A172 (cell line): ENCODE measurements at regions not wholly inside any gene's neighbourhood (a gene's known extent, or its start where the extent isn't known, plus 50 kb on each side); places are given as distances from the start of the nearest gene placed in this dataset.
"Not testable (repeated sequence)": the region's sequence is repeated elsewhere in the genome, so short reads cannot be mapped to it uniquely, and the experiment has no call there.

Experiments
- DNase-seq: peaks from one replicate; pipeline ENCODE4 v3.0.0-alpha.2; 2015; ENCODE audit warnings: low spot score

DNA sequence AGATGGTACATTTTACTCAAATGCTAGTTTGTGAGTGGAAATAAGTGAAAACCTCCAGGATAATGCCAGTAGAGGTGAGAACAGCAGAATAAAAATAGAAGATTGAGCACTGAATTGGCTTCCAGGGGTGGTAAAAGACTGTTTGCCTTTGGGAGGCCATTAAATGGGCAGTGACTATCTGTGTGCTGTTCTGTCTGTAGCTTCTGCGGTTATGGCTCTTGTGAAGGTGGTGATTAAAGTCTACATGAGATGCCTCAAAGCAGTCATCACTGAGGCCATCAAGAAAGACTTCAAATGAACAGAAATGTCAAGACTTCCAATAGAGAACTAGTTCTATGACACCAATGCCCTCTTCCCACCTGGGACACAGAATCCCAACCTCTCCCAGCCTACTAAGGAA is 108.8 kb downstream of the EFHB start:
- no peak for DNase-seq

DNA sequence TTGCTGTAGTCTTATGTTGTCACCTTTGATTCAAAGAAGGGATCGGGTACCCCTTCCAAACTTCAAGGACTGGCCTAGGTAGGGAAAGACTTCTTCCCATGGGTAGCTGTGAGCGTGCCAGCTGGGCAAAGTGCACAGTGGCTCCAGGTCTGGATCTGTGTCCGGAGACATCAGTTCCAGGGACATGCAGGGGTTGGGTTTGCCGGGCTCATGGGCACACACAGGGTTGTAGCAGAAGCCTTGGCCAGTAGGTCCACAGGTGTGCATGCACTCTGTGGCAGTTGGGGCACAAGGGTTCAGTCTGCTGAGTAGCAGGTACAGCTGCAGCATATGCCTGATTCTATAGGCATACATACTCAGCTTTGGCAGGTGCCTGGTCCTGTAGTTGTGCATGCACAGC is 111.2 kb downstream of the EFHB start:
- DNase-seq, result no peak

DNA sequence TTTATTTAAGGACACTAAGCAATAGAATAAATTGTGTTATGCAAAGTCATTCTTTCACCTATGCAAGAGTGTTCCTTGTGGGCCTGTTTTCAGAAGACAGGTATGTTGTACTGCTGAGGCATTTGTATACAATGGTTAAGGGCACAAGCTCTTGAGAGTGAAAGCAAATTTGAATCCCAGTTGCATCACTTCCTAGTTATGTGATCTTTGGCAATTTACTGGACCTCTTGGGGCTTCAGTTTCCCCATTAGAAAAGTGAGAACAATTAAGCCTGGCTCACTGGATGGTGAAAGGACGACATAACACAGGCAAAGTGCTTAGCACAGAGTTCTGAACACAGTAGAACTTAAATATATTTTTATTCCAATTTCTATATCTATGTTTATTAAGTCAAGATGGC is 117.4 kb downstream of the EFHB start:
- DNase-seq, result no peak

DNA sequence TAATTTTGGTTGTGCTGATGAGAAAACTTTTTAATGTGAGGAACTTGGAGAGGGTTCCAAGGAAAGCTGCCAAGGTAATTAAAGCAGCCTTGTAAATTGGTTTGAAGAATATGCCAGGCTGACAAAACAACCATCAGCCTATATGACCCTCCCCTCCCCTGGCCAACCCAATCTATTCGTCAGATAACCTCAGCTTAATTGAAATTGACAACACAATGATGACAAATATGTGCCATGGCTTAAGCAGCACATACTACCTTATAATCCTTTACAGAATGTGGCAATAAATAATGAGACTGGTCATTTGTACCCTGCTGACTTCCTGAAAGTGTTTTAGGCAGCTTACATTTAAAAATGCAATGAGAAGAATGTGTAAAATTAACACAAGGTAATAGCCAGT is 118.2 kb downstream of the EFHB start:
- no peak for DNase-seq

DNA sequence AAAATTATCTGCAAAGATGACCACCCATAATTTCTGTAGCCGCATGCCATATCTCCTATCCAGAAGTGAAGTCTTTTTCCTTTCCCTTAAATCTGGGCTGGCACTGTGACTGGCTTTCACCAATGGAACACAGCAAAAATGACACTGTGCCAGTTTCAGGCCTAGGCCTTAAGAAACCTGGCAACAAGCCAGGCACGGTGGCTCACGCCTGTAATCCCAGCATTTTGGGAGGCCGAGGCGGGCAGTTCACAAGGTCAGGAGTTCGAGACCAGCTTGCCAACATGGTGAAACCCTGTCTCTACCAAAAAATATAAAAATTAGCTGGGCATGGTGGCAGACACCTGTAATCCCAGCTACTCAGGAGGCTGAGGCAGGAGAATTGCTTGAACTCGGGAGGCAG is 120.3 kb downstream of the EFHB start:
- not testable (repeated sequence) for DNase-seq

DNA sequence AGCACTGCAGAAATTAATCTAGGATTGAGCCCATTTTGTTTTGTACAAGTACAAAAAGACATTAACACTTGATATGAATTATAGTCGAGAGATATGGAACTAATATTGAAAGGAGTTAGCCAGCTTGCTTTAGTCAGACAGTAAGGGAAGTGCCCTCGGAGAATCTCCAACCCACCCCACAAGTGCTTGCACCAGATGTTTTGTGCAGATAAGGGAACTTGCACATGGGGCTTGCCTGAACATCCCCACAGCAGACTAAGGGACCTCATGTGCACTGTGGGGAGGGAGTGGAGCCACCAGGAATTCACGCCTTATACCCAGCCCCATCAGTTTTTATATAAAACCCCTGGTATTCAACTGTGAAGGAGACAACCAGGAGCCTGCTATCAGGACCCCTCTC is 122.3 kb downstream of the EFHB start:
- DNase-seq, result no peak

DNA sequence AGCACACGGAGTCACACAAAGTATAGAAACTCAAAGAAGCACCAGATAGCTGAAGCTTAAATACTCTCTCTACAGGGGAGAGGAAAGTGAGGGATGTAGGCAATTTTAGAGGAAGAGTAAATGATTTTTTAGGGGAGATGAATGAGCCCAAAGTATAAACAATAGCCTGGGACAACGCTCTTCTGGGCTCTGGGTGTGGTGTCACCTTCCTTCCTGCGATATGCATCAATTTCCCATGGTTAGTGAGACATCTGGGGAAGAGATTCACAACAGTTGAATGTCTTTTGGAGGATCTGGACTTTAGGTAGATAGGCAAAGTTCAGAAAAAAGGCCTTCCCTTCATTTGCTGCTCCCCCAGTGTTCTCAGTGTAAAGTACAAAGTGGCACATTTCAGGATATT is 125.2 kb downstream of the EFHB start:
- no peak for DNase-seq

DNA sequence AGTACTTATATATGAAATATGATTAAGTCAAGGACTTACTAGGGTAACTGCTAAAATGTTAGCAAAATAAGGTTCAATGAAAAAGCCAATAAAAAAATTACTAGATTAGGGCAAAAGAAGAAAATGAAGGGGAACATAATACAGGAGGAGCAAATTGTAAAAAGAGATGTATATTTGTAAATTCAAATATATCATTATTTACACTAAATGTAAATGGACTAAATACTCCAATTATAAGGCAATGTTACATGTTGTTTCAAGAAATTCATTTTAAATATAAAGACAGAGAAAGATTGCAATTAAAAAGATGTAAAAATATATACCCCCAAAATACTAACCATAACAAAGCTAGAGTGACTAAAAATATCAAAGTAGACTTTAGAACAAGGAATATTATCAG is 134.1 kb downstream of the EFHB start:
- no peak for DNase-seq

DNA sequence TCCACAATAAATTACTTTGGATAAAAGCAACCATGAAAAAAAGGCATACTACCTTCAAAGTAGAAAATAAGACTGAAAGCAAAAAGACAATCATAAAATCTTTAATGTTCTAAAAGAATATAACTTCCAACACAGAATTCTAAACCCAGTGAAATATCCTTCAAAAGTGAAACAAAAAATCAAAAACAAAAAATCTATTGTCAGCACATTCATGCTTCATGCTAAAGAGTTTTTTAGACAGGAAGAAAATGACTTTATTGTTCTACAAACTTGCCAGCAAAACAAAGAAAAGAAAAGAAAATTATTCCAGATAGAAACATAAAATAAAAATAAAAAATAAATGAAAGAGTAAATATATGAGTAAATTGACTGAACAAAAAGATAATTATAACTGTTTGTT is 134.9 kb downstream of the EFHB start:
- no peak for DNase-seq

DNA sequence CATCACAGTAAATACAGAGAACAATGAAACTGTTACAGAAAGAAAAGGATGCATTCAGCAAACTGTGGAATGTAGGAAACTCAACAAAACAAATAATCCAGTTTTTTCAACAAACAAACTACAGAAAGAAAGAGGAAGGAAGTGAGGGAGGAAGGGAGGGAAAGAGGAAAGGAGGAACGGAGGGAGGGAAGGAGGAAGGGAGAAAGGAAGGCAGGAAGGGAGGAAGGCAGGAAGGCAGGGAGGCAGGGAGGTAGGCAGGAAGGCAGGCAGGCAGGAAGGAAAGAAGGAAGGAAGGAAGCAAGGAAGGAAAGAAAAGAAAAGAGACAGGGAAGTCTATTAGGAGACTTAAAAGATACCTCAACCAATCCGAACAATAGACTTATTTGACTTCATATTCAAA is 135.7 kb downstream of the EFHB start:
- DNase-seq, result no peak

DNA sequence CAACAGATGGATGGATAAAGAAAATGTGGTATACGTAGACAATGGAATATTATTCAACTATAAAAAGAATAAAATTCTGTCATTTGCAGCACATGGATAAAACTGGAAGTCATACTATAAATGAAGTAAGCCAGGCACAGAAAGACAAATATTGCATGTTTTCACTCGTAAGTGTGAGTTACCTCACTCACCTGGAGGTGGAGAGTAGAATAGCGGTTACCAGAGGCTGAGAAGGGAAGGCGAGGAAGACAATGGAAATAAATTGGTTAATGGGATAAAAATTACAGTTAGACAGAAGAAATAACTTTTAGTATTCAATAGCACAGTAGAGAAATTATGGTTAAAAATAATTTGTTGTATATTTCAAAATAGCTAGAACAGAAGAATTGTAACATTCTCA is 141.6 kb downstream of the EFHB start:
- no peak for DNase-seq

DNA sequence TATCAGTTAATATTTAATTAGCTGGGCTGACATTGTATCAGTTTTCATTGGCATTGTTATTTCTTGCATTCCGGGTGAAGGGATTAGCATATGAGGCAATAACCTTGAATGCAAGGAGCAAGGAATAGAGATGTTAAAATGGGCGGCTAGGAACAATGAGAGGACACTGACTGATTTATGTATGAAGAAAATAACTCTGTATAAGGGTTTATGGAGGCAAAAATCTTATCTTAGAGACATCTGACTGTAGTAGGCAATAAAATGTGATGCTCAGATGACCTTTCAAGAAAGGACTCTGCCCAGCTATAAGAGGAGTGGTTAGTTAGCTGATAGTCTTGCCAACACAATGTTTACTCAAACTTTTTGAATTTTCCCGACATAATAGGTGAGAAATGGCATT is 158.3 kb downstream of the EFHB start:
- no peak for DNase-seq

DNA sequence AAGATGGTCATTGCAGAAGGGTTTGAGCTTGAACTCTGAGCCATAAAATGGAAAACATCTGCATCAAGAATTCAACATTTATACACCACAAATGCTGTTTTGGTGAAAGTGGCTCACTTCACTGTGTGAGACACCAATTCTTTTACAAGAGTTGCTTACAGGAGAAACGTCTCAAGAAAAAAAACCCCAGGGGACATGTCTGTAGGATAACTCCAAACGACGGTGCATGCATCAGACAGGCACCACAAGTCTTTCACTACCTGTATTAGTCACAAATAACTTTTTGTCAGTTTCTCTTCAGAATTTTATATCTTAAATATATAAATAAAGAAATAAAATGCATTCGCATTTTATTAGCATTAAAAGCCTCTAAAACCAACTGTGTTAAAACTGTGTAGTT is 164.3 kb downstream of the EFHB start:
- DNase-seq, result no peak

DNA sequence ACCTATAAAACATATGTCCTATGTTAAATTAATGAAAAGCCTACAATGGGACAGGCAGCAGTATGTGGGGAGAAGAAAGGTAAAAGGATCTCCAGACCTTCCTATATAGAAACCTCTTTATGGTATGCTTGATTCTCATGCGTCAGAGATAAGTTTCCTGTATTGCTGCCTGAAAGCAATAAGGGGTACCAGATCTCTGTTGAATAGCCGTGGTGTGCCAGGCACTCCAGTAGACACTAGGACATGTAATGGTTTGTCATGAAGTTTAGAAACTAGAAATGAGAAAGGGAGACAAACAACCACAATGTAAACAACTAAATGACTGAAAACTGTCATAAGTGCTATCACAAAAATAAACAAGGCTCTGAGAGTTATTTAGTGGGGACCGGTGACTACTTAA is 168.1 kb downstream of the EFHB start:
- no peak for DNase-seq

DNA sequence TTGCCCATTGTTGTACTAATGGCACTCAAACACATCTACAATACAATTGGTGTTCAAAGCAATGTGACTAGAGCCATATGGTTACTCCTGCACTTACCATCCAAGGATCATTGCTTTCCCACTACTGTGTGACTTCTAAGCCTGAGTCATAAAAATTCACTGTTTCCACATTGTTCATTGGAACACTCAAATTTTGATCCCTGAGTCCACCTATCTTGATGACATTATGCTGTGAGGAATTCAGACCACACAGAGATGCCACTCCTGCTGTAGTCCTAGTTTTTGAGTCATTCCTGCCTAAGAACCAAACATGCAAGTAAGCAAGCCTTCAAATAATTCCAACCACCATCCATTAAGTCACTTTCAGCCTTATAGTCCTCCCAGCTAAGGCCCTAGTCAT is 176.2 kb downstream of the EFHB start:
- DNase-seq, result peak; percentile 7

DNA sequence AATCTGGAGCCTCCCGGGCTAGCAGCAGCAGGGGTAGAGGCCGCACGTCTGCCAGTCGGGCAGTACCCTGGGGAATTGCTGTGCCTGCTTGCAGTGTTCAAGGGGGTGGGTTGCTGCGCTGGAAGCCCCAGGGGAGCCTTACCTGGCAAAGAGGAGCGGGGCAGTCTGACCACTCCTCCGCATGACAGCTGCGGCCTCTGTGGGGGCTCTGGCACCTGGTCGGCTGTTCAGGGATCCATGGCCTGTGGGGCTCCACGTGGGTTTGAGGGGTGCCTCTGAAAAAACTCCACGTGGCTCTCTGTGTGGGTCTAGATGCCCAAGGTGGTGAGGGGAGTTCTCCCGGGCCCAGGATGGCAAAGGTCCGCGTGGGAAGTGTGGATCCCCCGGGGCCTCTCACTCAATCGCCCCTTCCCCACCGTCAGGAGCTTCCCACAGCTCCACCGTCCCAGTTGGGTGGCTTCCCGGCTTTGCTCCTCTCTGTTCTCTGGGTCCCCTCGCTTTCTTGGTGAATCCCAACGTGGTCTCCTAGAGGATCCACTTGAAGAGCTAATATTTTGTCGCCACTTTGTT is 184.5 kb downstream of the EFHB start:
- no peak for DNase-seq

DNA sequence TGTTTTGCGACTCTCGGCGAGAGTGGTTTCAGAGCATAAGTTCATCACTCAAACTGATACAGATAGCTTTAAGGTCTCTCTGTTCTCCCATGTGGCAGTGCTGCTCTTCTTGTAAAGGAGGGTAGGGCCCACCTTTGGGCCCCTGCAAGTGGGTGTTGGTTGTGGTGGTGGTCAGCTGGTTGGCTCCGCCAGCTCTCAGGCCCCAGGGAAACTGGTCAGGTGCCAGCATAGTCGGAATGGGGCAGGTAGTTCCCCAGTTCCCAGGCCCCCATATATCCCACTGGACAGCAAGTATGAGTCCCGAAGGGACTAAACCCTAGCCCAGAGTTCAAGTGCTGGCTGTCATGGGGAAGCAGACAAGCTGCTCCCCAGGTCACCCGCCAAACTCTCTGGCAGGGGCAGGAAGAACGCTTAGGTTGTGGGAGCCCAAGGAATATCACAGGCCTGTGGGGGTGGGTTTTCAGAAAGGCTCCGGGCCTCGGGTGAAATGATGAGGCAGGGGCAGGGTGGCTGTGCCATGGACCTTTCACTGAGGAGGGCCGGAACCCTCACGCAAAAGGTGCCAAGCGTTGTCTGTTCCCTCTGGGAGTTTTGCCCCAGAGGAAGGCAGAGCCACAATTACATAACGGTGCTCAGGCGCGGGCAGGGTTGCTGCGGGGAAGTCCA is 185.1 kb downstream of the EFHB start:
- no peak for DNase-seq

DNA sequence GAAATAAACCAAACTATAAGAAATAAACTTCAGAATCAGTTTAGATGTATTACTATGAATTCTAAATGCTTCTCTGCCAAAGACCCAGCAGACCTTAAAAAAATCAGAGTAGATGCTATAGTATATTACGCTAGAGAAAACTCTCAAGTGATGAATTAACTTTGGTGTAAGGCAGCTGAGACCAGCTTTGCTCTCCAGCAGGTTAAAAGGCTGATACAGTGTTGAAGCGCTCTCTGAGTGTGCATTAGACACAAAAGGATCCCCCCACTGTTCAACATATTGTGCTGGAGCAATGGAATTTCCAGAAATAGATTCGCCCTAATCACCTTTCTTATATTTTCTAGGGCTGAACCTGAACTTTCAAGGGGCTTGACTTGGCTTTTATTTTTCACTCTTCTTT is 190.0 kb downstream of the EFHB start:
- no peak for DNase-seq

DNA sequence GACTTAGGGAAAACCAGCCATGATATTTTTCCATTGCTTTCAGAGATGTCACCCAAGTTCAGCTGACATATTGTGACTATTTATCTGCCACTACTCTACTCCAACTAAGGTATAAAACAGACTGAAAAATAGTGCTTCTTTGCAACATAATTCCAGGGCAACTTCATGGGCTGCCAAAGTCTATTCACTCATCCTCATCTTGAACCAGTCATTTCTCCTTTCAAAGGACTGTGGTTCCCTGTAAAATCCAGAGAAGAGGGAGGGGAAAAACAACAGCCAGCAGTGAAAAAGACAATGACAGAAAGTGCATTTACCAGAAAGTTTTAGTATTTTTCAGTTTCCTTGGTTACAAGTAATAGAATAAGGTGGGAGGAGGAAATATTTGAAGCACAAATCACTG is 191.1 kb downstream of the EFHB start:
- no peak for DNase-seq

DNA sequence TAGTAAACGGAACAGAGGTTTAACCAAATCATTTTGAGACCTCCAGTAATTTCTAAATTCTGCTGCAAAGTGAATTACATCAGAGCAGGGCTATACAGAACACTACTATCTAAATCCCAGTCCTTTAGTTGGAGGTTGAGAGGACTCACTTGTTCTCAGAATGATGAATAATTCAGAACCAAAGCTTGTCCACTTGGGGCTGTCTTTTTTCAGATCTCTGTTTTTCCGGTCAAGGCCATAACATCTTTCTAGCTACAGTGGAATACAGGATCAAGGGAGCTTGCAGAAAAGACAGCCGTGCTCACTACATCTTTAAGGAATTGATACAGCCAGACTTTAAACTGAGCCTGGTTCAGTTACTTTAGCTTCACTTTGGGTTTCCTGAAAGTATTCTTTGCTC is 194.5 kb downstream of the EFHB start:
- no peak for DNase-seq

DNA sequence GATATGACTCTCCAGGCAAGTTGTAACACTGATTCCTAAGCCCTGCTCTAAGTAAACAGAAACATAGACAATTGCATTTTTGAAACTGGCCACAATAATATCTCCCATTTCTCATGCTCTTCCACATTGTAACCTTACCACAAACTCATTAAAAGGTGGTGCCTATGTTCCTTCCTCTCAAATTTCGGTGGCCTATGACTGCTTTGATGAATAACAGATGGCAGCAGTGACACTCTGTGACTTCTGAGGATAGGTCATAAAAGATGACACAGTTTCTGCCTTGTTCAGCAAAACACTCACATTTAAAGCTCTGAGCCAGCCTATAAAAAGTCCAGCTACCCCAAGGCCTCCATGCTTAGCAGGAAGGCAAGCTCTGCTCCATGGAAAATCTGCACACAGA is 195.2 kb downstream of the EFHB start:
- DNase-seq, result no peak

DNA sequence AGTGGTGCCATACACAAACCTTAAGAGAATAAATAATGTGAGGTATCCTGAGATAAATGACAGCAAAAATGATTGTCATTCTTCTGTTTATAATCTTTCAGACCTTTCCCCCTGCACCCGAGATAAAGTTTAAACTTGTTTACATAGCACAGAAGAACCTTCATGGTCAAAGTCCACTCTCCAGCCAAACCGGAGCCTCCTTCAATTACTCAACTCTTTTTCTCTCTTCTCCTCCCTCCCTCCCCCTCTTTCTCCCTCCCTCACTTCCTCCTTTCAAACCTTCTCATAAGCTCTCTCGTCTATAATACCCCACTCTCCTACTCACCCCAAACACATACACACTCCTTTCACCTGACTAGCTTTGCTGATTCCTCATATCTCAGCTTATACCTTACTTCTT is 198.9 kb downstream of the EFHB start:
- DNase-seq, result no peak

DNA sequence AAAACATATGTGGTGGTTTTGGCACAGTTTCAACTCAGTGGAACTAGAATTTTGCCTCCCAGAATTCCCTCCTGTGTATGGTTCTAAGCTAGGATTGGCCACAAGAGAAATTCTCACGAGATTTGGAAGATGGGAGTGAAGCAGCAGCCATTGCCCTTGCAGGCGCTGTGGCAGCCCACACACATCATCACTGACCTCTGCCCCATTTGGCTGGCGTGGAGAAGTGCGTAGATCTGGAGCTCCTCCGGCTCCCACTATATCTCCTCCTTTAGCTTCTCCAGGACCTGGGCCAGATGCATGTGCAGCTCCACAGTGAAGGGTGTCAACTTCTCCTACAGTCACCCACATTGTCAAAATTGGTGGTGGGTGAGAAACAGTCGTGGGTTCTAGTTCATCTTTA is 199.6 kb downstream of the EFHB start:
- no peak for DNase-seq

DNA sequence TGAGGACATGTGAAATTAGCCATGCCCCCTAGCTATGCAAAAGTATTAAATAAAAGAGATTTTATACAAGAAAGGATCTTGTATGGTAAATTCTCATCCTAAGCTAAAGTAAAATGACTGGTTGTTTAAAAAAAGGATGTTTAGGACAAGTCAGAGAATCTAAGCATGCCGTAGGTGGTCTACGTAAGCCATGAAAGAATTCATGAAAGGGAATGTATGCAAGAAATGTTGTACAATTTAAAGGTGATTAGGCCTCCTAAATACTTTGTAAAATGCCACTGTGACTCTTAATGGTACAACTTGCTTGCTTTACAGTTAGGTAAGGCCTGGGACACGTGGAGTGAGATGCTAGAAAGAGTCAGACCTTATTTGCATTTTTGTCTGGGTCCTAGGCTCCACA is 209.0 kb downstream of the EFHB start:
- no peak for DNase-seq
